MV-4-11 (cell line): ENCODE measurements at regions not wholly inside any gene's neighbourhood (a gene's known extent, or its start where the extent isn't known, plus 50 kb on each side); places are given as distances from the start of the nearest gene placed in this dataset.
"Not testable (repeated sequence)": the region's sequence is repeated elsewhere in the genome, so short reads cannot be mapped to it uniquely, and the experiment has no call there.

Source experiments
- DNase-seq: peaks from one replicate; lab custom pipeline; 2025; lab: John Stamatoyannopoulos, UW

GRCh38 chr1:95766036-95766435 lies 532.0 kb downstream of the RWDD3 start:
- no peak for DNase-seq

- no peak for DNase-seq
Observed at GRCh38 chr1:95770581-95770980, 536.6 kb downstream of the RWDD3 start.

- no peak for DNase-seq
Observed at GRCh38 chr1:95778217-95778616, 544.2 kb downstream of the RWDD3 start.

- no peak for DNase-seq
Observed at GRCh38 chr1:95780836-95781235, 546.8 kb downstream of the RWDD3 start.

GRCh38 chr1:95790136-95790535 lies 556.1 kb downstream of the RWDD3 start:
- no peak for DNase-seq

- DNase-seq = no peak
Observed at GRCh38 chr1:95793893-95794292, 559.9 kb downstream of the RWDD3 start.

- not testable (repeated sequence) for DNase-seq
Observed at GRCh38 chr1:95797761-95798160, 563.8 kb downstream of the RWDD3 start.

GRCh38 chr1:95806171-95806570 lies 572.2 kb downstream of the RWDD3 start:
- no peak for DNase-seq

GRCh38 chr1:95809391-95809790 lies 575.4 kb downstream of the RWDD3 start:
- no peak for DNase-seq

- no peak for DNase-seq
Observed at GRCh38 chr1:95815511-95815910, 581.5 kb downstream of the RWDD3 start.

GRCh38 chr1:95829556-95829955 lies 595.5 kb downstream of the RWDD3 start:
- no peak for DNase-seq

- no peak for DNase-seq
Observed at GRCh38 chr1:95832370-95832769, 598.4 kb downstream of the RWDD3 start.

GRCh38 chr1:95849439-95849838 lies 615.4 kb downstream of the RWDD3 start:
- DNase-seq = no peak

- no peak for DNase-seq
Observed at GRCh38 chr1:95850165-95850649, 616.2 kb downstream of the RWDD3 start.

- DNase-seq = no peak
Observed at GRCh38 chr1:95850763-95851162, 616.8 kb downstream of the RWDD3 start.

GRCh38 chr1:95852483-95853070 lies 618.6 kb downstream of the RWDD3 start:
- no peak for DNase-seq

- DNase-seq = no peak
Observed at GRCh38 chr1:95854457-95854856, 620.4 kb downstream of the RWDD3 start.

- DNase-seq = no peak
Observed at GRCh38 chr1:95863086-95863485, 629.1 kb downstream of the RWDD3 start.

GRCh38 chr1:95865769-95866168 lies 631.8 kb downstream of the RWDD3 start:
- DNase-seq = no peak

- DNase-seq = no peak
Observed at GRCh38 chr1:95876276-95876675, 642.3 kb downstream of the RWDD3 start.

- DNase-seq = no peak
Observed at GRCh38 chr1:95879498-95880050, 645.6 kb downstream of the RWDD3 start.

- DNase-seq = no peak
Observed at GRCh38 chr1:95888941-95889390, 655.0 kb downstream of the RWDD3 start.

- no peak for DNase-seq
Observed at GRCh38 chr1:95889400-95889799, 655.4 kb downstream of the RWDD3 start.

GRCh38 chr1:95893921-95894320 lies 659.9 kb downstream of the RWDD3 start:
- no peak for DNase-seq
